ENCODE measurements at regions not wholly inside any gene's neighbourhood (a gene's known extent, or its start where the extent isn't known, plus 50 kb on each side); places are given as distances from the start of the nearest gene placed in this dataset.

DNA sequence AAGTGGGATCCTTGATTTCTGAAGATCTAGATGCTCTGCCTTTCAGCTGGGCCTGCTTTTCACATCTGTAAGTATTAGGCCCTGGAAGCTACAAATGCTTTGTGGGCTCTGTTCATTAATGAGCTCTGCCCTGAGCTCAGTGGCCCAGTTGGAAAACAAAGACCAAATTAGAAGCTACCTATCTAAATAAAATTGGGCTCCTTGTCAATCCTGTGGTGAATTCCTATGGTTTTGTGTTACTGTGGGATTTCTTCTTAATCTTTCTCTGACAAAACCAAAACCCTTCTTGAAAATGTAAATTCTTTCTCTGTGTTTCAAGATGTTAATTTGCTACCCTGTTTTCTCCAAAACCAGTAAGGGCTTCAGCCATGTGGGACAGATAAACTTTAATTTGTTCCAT is 219.0 kb upstream of the HS6ST1 start:
- no peak for DNase-seq

DNA sequence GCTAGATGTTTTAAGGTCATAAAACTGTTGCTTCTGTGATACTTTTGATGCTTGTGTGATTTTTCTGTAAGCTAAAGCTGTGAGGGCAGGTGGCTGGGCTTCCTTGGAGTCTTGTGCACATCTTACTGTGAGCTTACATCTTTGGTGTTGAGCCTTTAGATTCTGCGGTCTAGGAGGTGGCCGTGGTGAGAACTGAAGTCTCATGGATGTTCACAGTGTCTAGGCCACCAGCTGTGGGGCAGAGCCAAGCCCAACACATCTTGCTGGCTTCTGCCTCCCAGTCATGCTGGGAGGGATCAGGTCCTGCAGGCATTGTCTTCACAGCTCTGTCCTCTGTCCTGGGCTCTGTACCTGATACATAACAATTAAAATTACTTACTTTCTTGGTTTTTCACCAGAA is 219.7 kb upstream of the HS6ST1 start:
- no peak for DNase-seq

- DNase-seq = no peak
Measured at GRCh38 chr2:128540670-128541069, 222.0 kb upstream of the HS6ST1 start.

DNA sequence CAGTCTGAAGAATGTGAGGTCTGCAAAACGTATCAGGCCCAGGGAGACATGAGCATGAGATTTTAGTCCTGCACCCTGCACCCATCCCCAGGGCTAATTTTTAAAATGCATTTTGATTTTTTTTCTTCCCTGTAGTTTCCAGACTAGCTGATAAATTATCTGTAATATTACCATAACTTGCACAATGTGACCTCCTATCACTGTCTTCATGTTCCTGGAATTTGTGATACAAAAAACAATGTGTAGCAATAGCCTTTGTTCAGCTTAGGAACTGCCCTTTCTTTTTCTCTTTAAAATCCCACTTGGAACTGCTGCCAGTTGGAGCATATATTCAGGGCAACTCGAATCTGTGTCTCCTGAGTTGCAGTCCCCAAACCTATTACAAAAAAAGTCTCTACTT is 222.8 kb upstream of the HS6ST1 start:
- no peak for DNase-seq

- no peak for DNase-seq
Measured at GRCh38 chr2:128543036-128543435, 224.4 kb upstream of the HS6ST1 start.

GRCh38 chr2:128543646-128544045 is 225.0 kb upstream of the HS6ST1 start:
- DNase-seq = no peak

DNA sequence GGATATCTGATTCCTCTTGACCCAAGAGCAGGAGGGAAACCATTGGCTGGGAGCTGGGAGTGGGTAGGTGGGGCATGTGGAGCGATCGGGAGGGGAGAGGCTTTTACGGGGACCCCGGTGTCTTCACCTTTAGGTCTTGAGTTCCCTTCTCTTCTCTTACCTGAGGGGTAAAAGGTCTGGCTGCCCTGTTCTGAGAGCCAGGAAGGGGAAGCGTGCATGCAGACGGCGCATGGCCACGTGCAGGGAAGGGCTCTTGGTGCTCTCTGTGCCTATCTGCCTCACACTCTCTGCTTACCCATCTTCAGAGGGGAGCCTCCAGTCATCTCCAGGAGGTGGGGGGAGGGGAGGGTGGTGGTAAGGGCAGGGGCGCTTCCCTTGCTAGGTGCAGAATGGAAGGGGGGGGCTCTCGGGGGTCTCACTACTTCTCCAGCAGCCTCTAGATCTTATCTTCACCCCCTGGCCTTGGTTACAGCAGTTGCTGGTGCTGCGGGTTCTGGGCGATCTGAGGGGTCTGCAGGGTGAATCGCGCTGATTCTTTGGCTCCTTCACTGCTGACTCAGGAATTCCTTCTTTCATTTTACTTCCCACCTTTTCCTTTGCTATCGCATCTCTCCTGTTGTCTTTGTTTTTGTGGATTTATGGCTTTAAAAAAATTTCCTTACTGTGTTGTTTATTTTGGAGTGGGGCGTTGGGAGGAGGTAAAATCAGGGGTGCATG is 225.8 kb upstream of the HS6ST1 start:
- no peak for DNase-seq

- DNase-seq = no peak
Measured at GRCh38 chr2:128545085-128545484, 226.4 kb upstream of the HS6ST1 start.

GRCh38 chr2:128545829-128546228 is 227.2 kb upstream of the HS6ST1 start:
- DNase-seq = no peak

DNA sequence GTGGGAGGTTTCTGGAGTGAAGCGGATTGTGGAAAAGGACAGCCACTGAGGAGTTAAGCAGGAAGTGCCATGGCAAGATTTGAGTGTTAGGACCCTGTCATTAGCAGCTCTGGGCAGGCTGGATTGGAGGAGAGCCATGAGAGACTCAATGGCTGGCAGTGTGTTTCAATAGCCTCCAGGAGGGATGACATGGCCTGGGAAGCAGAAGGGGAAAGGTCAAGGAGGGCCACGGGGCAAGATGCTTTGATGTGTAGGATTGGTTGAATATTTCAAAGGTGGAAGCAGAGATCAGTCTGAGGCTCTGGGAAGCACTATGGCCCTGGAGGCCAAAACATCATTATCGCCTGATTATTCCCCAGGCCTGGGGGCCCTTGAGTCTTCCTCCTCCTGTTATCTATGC is 229.0 kb upstream of the HS6ST1 start:
- no peak for DNase-seq

- no peak for DNase-seq
Measured at GRCh38 chr2:128548461-128548891, 229.8 kb upstream of the HS6ST1 start.

GRCh38 chr2:128549094-128549493 is 230.4 kb upstream of the HS6ST1 start:
- no peak for DNase-seq

DNA sequence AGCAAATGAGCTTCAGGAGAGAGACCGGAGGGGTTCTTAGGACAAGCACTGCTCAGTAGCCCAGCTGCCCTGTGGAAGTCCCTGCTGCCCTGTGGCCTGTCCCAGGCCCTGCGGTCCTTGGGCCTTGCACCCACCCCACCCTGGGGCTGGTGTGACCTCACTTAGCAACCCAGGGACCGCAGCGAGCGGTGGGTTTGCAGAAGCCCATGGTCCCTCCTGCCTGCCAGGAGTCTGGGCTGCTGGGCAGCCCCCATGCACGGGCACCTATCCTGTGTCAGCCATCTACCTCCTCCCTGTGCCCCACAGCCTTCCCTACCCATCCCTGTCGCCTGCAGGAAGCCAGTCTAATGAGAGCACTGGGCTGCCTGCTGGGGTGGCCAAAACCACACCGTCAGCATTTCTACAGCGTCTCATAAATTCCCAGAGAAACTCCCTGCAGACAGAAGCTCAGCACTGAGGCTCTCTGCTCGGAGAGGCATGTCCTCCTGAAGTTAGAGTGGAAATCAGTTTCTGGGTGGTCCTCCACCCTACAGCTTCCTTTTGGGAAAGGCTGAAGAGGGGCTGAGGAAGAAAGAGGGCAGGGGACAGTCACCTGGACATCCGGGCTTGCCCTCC is 231.1 kb upstream of the HS6ST1 start:
- DNase-seq = no peak

DNA sequence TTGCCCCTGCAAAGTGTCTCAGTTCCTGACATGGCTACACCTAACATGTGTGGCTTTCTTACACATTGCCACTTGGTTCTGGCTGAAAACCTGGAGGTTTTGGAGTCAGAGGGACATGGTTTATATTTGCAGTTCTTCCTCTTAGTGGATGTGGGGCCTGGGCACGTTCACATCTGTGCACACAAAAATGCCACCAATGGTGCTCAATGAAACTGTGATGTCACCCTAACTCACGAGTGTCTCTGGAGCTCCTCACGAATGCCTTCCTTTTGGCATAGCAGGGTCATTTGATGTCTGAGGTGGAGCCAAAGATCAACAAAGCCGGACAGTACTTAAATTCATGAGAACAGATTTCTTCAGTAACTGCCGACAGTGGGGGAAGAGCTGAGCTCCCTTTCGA is 231.7 kb upstream of the HS6ST1 start:
- no peak for DNase-seq

- DNase-seq = no peak
Measured at GRCh38 chr2:128550801-128551416, 232.2 kb upstream of the HS6ST1 start.

- no peak for DNase-seq
Measured at GRCh38 chr2:128551435-128551834, 232.8 kb upstream of the HS6ST1 start.

DNA sequence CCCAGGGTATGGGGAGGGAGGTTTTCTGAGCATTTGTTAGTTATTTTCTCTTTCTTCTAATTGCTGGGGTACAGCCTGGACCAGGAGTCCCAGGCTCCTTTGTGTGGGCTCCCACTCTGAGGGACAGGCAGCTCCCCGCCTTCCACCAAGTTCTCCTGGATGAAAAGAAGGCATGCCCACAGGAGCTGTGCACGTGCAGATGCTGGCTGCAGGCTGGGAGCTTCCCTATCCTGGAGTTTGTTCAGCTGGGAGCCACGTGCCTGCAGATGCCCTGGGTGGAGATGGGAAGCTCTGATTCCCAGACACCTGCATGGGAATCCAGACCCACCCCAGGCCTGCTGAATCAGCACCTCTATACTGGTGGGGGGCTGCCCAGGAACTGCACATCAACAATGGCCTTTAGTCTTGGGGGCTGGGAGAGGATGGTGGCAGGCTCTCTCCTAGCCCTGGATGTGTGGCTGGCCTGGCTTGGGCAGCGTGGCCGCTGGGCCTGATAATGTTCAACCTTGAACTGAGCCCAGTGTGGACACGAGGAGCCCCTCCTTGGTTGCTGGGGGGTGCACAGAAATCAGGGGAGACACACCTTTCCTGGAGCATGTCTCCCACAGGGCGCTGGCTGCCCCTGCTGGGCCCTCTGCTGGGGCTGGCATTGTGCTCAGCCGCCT is 233.6 kb upstream of the HS6ST1 start:
- no peak for DNase-seq

DNA sequence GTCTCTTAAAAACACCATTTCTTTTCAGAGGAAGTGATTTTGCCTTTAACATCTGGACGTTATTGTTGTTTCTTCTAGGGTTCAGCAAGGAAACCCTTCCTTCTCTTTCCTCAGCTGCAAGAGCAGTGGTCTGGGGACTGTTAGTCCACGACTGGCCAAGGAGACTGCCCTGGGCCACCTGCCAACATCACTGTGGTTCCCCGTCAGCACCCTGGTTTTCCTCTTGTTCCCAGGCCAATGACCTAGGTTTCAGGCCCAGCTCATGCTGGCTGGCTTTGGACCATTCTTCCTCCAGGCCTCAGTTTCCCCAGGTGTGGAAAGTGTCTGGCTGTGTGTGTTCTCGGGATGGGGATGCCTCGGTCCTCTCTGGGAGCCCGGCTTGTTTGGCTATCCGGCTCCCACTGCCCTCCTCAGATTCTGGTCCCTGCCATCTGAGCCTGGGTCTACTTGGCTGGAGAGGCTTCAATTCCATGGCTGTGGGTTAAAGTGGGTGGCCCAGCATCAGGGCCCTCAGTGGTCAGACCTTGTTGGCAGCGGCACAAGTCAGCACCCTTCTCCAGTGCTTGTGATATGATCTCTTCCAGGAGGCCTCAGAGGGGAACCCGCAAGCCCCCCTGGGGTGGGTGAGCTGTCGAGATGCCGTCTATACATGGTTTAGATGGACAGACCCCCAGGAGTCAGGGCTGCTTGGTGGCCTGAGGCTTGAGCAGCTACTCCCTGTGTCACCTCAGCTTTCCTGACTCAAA is 234.3 kb upstream of the HS6ST1 start:
- no peak for DNase-seq

DNA sequence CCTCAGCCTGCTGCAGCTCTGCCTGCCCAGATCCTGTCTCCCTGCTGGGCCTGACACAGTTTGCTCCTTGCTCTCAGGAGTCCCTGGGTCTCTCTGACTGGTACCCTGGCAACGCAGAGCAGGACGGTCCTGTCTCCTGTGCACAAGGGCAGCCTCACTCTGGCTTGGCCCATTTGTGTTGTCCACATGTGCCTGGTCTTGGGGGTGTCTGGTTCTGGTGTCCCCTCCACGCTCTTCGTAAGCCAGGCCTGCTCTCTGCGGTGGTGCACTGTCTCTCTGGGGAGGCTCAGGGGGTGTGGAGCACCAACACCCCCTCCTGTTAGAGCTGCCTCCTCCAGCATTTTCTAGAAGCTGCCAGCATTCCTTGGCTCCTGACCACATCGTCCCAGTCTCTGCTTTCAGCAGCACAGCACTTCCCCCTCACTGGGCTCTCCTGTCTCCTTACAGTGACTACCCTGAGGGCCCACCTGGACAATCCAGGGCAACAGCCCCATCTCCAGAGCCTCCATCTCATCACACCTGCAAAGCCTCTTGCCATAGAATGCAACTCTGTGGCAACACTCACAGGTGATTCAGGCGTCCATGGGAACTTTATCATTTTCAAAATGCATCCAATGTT is 235.6 kb upstream of the HS6ST1 start:
- no peak for DNase-seq

GRCh38 chr2:128555433-128555832 is 236.8 kb upstream of the HS6ST1 start:
- no peak for DNase-seq

GRCh38 chr2:128556089-128556488 is 237.4 kb upstream of the HS6ST1 start:
- DNase-seq = no peak

DNA sequence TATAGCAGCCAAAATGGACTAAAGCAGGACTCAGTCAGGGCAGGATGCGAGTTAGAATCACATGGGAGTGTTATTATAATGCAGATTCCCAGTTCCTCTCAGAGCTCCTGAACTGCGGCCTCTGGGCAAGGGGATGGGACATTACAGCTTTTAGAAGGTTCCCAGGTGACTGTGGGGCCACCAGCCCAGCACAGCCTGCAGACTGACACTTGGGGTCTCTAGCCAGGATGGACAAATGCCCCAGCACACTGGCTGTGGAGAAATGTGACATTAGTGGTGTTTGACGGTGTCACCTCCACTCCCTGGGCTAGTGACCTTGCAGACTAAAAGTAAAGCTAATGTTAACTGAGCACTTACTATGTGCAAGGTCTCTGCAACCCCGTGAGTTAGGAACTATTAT is 238.0 kb upstream of the HS6ST1 start:
- DNase-seq = no peak

GRCh38 chr2:128557069-128557468 is 238.4 kb upstream of the HS6ST1 start:
- DNase-seq = no peak

Measured in activated CD4-positive, CD25-positive, alpha-beta regulatory T cell treated with anti-CD3 and anti-CD28 coated beads, Interleukin-2, amount 50 U/mL, for 72 hours (primary cell).